Uterus (tissue), 2 donors: ENCODE measurements at regions not wholly inside any gene's neighbourhood (a gene's known extent, or its start where the extent isn't known, plus 50 kb on each side); places are given as distances from the start of the nearest gene placed in this dataset.
"Not testable (repeated sequence)": the region's sequence is repeated elsewhere in the genome, so short reads cannot be mapped to it uniquely, and the experiment has no call there.

Experiments
- POLR2A ChIP-seq, 2 donors: fragments of 450-650 bp; IDR thresholded peaks; one replicate each; pipeline ENCODE4 v1.6.1; 2016; ENCODE audit warnings: antibody characterized with exemption in 2 of 2, mild to moderate bottlenecking in 1 of 2, moderate library complexity in 1 of 2
- TF ChIP-seq, protein P1 (sequence below), 4 experiments: fragments of 200-600 bp in 2 of 4; fragments of 450-650 bp in 2 of 4; sonication (generic) in 2 of 4; IDR thresholded peaks; one replicate each; pipeline ENCODE4 v1.5.1; 2016 to 2019; ENCODE audit warnings: antibody characterized with exemption in 4 of 4, mild to moderate bottlenecking in 2 of 4, moderate library complexity in 1 of 4

DNA sequence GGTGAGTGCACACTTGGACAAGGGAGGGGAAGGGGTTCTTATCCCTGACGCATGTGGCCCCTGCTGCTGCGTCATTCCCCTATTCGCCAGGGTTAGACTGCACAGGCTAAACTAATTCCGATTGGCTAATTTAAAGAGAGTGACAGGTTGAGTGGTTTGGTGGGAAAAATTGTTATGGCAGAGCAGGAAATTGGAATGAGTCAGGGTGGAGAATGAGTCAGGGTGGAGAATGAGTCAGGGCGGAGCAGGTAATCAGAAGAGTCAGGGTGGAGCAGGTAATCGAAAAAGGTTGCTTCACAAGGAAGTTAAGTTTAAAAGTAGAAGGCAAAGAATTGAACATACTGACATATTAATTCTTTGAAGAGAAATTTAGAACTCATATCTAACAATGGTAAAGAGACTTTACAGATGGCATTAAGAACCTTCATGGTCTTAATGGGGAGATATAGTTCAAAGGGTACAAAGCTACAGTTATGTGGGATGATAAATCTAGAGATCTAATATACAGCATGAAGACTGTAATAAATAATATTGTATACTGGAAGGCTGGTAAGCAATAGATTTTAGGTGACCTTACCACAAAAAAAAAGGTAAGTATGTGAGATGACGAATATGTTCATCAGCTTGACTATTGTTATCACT is 60.5 kb upstream of the XPO1 start:
- TF ChIP-seq, protein P1, sequence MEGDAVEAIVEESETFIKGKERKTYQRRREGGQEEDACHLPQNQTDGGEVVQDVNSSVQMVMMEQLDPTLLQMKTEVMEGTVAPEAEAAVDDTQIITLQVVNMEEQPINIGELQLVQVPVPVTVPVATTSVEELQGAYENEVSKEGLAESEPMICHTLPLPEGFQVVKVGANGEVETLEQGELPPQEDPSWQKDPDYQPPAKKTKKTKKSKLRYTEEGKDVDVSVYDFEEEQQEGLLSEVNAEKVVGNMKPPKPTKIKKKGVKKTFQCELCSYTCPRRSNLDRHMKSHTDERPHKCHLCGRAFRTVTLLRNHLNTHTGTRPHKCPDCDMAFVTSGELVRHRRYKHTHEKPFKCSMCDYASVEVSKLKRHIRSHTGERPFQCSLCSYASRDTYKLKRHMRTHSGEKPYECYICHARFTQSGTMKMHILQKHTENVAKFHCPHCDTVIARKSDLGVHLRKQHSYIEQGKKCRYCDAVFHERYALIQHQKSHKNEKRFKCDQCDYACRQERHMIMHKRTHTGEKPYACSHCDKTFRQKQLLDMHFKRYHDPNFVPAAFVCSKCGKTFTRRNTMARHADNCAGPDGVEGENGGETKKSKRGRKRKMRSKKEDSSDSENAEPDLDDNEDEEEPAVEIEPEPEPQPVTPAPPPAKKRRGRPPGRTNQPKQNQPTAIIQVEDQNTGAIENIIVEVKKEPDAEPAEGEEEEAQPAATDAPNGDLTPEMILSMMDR (IDR thresholded peaks at IDR 0.05) = not testable (repeated sequence)
- not testable (repeated sequence) for TF ChIP-seq POLR2A (IDR thresholded peaks at IDR 0.05)
